AG10803 (cell line): ENCODE measurements at regions not wholly inside any gene's neighbourhood (a gene's known extent, or its start where the extent isn't known, plus 50 kb on each side); places are given as distances from the start of the nearest gene placed in this dataset.
A peak's percentile ranks its signal among the peaks of the same experiment; 100 is the strongest.
"Not testable (repeated sequence)": the region's sequence is repeated elsewhere in the genome, so short reads cannot be mapped to it uniquely, and the experiment has no call there.

ENCODE experiments used
- DNase-seq: peaks from one replicate; pipeline ENCODE4 v3.0.0; 2010; ENCODE audit warnings: low read depth
- H3K4me3 ChIP-seq: 2 replicates; pipeline ENCODE4 v1.5.1; 2011; ENCODE audit warnings: mild to moderate bottlenecking, low read length, control low read depth
- TF ChIP-seq, protein P1 (sequence below): conservative IDR thresholded peaks from 2 replicates; pipeline ENCODE4 v1.5.1; 2011; ENCODE audit warnings: mild to moderate bottlenecking, low read length, control low read depth, inconsistent platforms

DNA sequence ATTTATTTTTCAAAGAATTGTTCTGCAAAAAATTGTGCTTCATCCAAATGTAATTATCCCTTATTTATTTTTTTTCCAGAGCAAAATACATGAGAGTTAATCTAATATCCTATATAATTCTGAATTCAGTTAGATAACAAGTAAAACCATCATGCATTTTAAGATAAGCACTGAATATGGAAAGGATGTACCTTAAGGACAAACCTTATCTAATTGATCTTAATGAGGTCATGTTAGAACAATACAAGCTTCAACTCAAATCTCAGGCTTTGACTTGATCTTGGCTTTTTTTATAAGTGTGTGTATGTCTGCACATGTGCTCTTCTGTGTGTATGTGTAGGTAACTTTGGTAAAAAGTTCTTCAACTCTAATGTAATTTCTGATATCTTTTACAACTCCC lies 1828.8 kb downstream of the PCDH9 start:
- no peak overlapping the region for H3K4me3 ChIP-seq
- TF ChIP-seq, protein P1, sequence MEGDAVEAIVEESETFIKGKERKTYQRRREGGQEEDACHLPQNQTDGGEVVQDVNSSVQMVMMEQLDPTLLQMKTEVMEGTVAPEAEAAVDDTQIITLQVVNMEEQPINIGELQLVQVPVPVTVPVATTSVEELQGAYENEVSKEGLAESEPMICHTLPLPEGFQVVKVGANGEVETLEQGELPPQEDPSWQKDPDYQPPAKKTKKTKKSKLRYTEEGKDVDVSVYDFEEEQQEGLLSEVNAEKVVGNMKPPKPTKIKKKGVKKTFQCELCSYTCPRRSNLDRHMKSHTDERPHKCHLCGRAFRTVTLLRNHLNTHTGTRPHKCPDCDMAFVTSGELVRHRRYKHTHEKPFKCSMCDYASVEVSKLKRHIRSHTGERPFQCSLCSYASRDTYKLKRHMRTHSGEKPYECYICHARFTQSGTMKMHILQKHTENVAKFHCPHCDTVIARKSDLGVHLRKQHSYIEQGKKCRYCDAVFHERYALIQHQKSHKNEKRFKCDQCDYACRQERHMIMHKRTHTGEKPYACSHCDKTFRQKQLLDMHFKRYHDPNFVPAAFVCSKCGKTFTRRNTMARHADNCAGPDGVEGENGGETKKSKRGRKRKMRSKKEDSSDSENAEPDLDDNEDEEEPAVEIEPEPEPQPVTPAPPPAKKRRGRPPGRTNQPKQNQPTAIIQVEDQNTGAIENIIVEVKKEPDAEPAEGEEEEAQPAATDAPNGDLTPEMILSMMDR = no peak
- no peak for DNase-seq

DNA sequence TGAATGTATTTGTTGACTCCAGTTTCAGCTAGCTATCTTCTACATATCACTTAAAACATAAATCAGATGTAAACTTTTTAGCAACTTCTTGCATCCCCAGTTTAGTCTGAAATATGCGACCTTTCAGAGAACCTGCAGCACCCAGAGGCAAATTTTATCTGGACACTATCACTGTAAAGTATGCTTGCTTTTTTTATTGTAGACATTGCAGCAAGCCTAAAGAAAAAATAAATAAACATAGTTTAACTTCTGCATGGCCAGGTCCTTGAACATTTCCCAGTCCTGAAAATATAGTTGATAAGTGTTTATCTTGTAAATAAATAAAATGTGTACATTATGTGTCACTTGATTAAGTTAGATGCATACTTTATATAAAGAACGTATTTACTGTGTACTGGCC lies 1829.4 kb downstream of the PCDH9 start:
- H3K4me3 ChIP-seq = no peak overlapping the region
- TF ChIP-seq, protein P1 = no peak
- no peak for DNase-seq

DNA sequence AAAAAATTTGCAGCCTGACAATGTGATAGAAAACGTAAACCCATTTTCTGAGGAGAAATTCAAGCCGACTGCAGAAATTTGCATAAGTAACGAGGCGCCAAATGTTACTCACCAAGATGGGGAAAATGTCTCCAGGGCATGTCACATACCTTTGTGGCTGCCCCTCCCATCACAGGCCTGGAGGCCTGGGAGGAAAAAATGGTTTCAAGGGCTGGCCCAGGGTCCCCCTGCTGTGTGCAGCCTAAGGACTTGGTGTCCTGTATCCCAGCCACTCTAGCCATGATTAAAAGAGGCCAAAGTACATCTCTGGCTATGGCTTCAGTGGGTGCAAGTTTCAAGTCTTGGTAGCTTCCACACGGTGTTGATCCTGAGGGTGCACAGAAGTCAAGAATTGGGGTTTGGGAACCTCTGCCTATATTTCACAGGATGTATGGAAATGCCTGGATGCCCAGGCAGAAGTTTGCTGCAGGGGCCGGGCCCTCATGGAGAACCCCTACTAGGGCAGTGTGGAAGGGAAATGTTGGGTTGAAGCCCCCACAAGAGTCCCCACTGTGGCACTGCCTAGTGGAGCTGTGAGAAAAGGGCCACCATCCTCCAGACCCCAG lies 1842.3 kb downstream of the PCDH9 start:
- TF ChIP-seq, protein P1 = no peak
- no peak for DNase-seq
- no peak overlapping the region for H3K4me3 ChIP-seq

DNA sequence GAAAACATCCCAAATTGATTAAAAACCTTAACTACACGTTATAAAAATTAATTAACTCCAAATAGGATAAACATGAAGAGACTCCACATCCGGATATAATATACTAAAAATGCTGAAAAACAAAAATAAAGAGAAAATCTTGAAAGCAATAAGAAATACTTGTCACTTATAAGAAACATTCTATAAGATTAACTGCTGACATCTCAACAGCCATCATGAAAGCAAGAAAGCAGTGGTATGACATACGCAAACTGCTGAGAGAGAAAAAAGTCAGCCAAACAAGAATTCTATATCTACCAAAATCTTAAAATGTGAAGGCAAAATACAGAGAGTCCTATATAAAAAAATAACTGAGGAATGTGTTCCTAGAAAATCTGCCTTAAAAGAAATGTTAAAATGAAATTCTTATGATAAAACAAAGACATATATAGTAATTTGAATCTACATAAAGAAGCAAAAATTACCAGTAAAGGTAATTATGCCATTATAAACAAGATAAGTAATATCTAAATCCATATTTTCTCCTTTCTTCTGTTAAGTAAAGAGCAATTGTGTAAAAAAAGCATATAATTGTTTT lies 1851.1 kb downstream of the PCDH9 start:
- TF ChIP-seq, protein P1 = no peak
- DNase-seq = peak; percentile 1
- H3K4me3 ChIP-seq = no peak overlapping the region

DNA sequence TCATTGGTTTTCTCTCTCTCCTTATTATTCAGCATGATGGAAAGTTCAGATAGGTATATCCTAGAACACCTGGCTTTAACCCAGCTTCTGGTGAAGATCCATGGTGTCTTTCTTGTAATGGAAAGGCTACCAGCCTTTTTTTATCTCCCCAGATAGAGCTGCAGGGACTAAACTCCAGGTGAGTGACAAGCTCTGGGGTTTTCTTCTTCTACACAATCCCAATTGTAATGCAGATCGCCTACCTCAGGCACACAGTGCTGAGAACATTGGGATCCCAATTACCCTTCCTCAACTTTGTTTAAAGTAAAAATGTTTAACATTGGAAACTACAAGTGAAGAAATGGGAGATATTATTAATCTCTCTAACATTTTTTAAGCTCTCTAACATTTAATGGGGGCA lies 1851.7 kb downstream of the PCDH9 start:
- no peak overlapping the region for H3K4me3 ChIP-seq
- no peak for DNase-seq
- TF ChIP-seq, protein P1 = no peak

DNA sequence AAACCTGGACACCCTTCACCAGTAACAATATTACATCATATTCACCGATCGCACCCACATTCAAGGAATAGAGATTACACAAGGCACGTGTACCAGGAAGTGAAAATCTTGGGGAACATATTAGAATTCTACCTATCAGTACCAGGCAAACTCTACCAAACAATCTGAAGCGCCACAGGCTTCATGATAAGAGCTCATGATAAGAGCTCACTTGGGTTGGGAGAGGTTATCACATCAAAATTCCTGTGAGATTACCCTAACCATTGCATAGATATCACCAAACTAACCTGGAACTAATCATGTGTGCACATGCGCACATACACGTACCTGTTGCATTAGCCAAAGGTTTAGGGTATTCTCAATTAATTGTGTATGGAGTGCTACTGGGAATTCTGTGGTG lies 1861.3 kb downstream of the PCDH9 start:
- no peak overlapping the region for H3K4me3 ChIP-seq
- TF ChIP-seq, protein P1 = no peak

DNA sequence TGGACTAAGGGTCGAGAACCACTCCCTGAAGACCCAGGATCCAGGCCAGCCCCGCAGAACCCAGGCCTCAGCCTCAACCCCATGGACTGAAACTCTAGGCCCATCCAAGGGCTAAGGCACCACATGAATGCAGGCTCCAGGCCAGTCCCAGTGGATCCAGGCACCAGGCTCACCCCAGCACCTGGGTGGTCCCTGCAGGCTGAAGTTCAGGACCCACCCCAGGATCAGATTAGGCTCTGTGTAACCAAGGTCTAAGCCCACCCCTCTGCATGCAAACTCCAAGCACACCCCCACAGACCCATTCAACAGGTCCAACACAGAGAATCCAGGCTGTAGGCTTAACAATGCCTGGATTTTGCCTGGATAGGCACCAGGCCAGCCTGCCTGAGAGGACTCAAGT lies 1876.2 kb downstream of the PCDH9 start:
- no peak overlapping the region for H3K4me3 ChIP-seq
- TF ChIP-seq, protein P1 = no peak
- no peak for DNase-seq

More for the DNA sequence above, 1861.3 kb downstream of the PCDH9 start:
- DNase-seq = no peak

DNA sequence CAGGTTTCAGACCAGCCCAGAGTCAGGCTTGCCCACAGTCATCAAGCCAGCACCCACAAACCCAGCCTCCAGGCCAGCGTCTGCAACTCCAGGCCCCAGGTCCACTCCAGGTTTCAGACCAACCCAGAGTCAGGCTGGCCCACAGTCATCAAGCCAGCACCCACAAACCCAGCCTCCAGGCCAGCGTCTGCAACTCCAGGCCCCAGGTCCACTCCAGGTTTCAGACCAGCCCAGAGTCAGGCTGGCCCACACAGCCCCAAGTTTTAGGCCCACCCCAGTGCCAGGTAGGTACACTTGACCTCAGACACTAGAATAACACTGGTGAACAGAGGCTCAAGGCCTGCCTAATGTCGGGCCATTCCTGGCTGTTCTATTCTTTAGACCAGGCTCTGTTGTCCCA lies 1877.0 kb downstream of the PCDH9 start:
- not testable (repeated sequence) for H3K4me3 ChIP-seq, DNase-seq
